Hematopoietic multipotent progenitor cell treated with erythropoietin and hydrocortisone succinate and interleukin-3 and kit ligand, for 4 days (in vitro differentiated cells): ENCODE measurements at regions not wholly inside any gene's neighbourhood (a gene's known extent, or its start where the extent isn't known, plus 50 kb on each side); places are given as distances from the start of the nearest gene placed in this dataset.

Experiments
- DNase-seq: peaks from one replicate; pipeline ENCODE4 v3.0.0-alpha.2; 2015

- no peak for DNase-seq
Measured at GRCh38 chr9:23551929-23552707, 273.9 kb downstream of the ELAVL2 start.

- DNase-seq, result no peak
Measured at GRCh38 chr9:23552876-23553601, 273.0 kb downstream of the ELAVL2 start.

GRCh38 chr9:23554686-23555085, 271.4 kb downstream of the ELAVL2 start:
- no peak for DNase-seq

- DNase-seq, result no peak
Measured at GRCh38 chr9:23555851-23556250, 270.2 kb downstream of the ELAVL2 start.

- DNase-seq, result no peak
Measured at GRCh38 chr9:23556459-23556858, 269.6 kb downstream of the ELAVL2 start.

- no peak for DNase-seq
Measured at GRCh38 chr9:23557689-23558088, 268.4 kb downstream of the ELAVL2 start.

GRCh38 chr9:23559522-23559921, 266.5 kb downstream of the ELAVL2 start:
- DNase-seq, result no peak

- no peak for DNase-seq
Measured at GRCh38 chr9:23563517-23563916, 262.5 kb downstream of the ELAVL2 start.

GRCh38 chr9:23567516-23568165, 258.4 kb downstream of the ELAVL2 start:
- DNase-seq, result no peak

GRCh38 chr9:23571414-23572104, 254.5 kb downstream of the ELAVL2 start:
- DNase-seq, result no peak

GRCh38 chr9:23573800-23574199, 252.2 kb downstream of the ELAVL2 start:
- no peak for DNase-seq

GRCh38 chr9:23577611-23578010, 248.4 kb downstream of the ELAVL2 start:
- no peak for DNase-seq

GRCh38 chr9:23581931-23582330, 244.1 kb downstream of the ELAVL2 start:
- no peak for DNase-seq

- DNase-seq, result no peak
Measured at GRCh38 chr9:23582836-23583235, 243.2 kb downstream of the ELAVL2 start.

- DNase-seq, result peak; percentile 2
Measured at GRCh38 chr9:23586906-23587305, 239.1 kb downstream of the ELAVL2 start.

- no peak for DNase-seq
Measured at GRCh38 chr9:23587433-23587832, 238.6 kb downstream of the ELAVL2 start.

GRCh38 chr9:23587903-23588302, 238.1 kb downstream of the ELAVL2 start:
- no peak for DNase-seq

GRCh38 chr9:23590276-23591000, 235.6 kb downstream of the ELAVL2 start:
- DNase-seq, result no peak

GRCh38 chr9:23594421-23594820, 231.6 kb downstream of the ELAVL2 start:
- DNase-seq, result no peak

GRCh38 chr9:23596913-23597634, 229.0 kb downstream of the ELAVL2 start:
- DNase-seq, result no peak

GRCh38 chr9:23598994-23599393, 227.0 kb downstream of the ELAVL2 start:
- DNase-seq, result no peak

- no peak for DNase-seq
Measured at GRCh38 chr9:23603311-23603710, 222.7 kb downstream of the ELAVL2 start.
